Activated CD8-positive, alpha-beta memory T cell treated with anti-CD3 and anti-CD28 coated beads, Interleukin-2, amount 10 ng/mL, durations not matched to agents 7 days and 5 days (primary cell): ENCODE measurements at regions not wholly inside any gene's neighbourhood (a gene's known extent, or its start where the extent isn't known, plus 50 kb on each side); places are given as distances from the start of the nearest gene placed in this dataset.

Experiments used
- ATAC-seq: fragments of 150-1000 bp; cut with Tn5 transposase; one replicate; pipeline ENCODE4 v1.10.0; 2021; ENCODE audit warnings: moderate library complexity
- CTCF ChIA-PET: fragments of 350-600 bp; sonication (Branson Sonifier 250); formaldehyde crosslinking; loops from one replicate; lab custom pipeline; 2021; ENCODE audit warnings: antibody characterized with exemption; lab: Charles Lee
- DNase-seq: peaks from one replicate; pipeline ENCODE4 v3.0.0-alpha.2; 2020
- H3K27ac Mint-ChIP-seq: one replicate; pipeline ENCODE4 v1.8.0; 2021; ENCODE audit warnings: mild to moderate bottlenecking, mixed read lengths
- H3K27me3 Mint-ChIP-seq: one replicate; pipeline ENCODE4 v1.8.0; 2021; ENCODE audit warnings: mixed read lengths
- H3K36me3 Mint-ChIP-seq: one replicate; pipeline ENCODE4 v1.8.0; 2021; ENCODE audit warnings: mild to moderate bottlenecking, mixed read lengths
- H3K4me1 Mint-ChIP-seq: one replicate; pipeline ENCODE4 v1.8.0; 2021; ENCODE audit warnings: mixed read lengths
- H3K4me3 Mint-ChIP-seq: one replicate; pipeline ENCODE4 v1.8.0; 2021; ENCODE audit warnings: mild to moderate bottlenecking, moderate library complexity, mixed read lengths
- H3K9me3 Mint-ChIP-seq: one replicate; pipeline ENCODE4 v1.8.0; 2022; ENCODE audit warnings: low read depth, mixed read lengths

GRCh38 chr4:117249333-117249732 lies 164.0 kb upstream of the TRAM1L1 start:
- no peak for ATAC-seq
- peaks cover 5% of the 10 kb centered on the region for H3K9me3 Mint-ChIP-seq
- H3K4me3 Mint-ChIP-seq = no peak overlapping the region
- H3K36me3 Mint-ChIP-seq = no peaks in the 10 kb centered on the region
- CTCF ChIA-PET = no interaction called here
- no peak overlapping the region for H3K27ac Mint-ChIP-seq
- H3K27me3 Mint-ChIP-seq = no peaks in the 10 kb centered on the region
- H3K4me1 Mint-ChIP-seq = peaks cover 2% of the 10 kb centered on the region
- DNase-seq = no peak

- ATAC-seq (no peak), DNase-seq (no peak)
- no peaks in the 10 kb centered on the region for H3K4me1 Mint-ChIP-seq
- no peaks in the 10 kb centered on the region for H3K36me3 Mint-ChIP-seq
- CTCF ChIA-PET = no interaction called here
- peaks cover 2% of the 10 kb centered on the region for H3K9me3 Mint-ChIP-seq
- no peak overlapping the region for H3K27ac Mint-ChIP-seq
- H3K27me3 Mint-ChIP-seq = no peaks in the 10 kb centered on the region
- H3K4me3 Mint-ChIP-seq = no peak overlapping the region
Measured at GRCh38 chr4:117264072-117264471, 178.7 kb upstream of the TRAM1L1 start.

- CTCF ChIA-PET = no interaction called here
- no peak overlapping the region for H3K4me3 Mint-ChIP-seq
- DNase-seq = no peak
- ATAC-seq = no peak
- H3K36me3 Mint-ChIP-seq = no peaks in the 10 kb centered on the region
- no peak overlapping the region for H3K27ac Mint-ChIP-seq
- peaks cover 2% of the 10 kb centered on the region for H3K9me3 Mint-ChIP-seq
- no peaks in the 10 kb centered on the region for H3K27me3 Mint-ChIP-seq
- no peaks in the 10 kb centered on the region for H3K4me1 Mint-ChIP-seq
Measured at GRCh38 chr4:117267317-117267716, 181.9 kb upstream of the TRAM1L1 start.

- no peak overlapping the region for H3K27ac Mint-ChIP-seq
Measured at GRCh38 chr4:117284736-117285135, 199.4 kb upstream of the TRAM1L1 start.

GRCh38 chr4:117293784-117294183 lies 208.4 kb upstream of the TRAM1L1 start:
- no peaks in the 10 kb centered on the region for H3K27me3 Mint-ChIP-seq
- CTCF ChIA-PET = no interaction called here
- ATAC-seq (no peak), DNase-seq (no peak)
- no peaks in the 10 kb centered on the region for H3K4me1 Mint-ChIP-seq
- H3K9me3 Mint-ChIP-seq = peaks cover 4% of the 10 kb centered on the region
- H3K36me3 Mint-ChIP-seq = no peaks in the 10 kb centered on the region
- no peak overlapping the region for H3K27ac Mint-ChIP-seq
- H3K4me3 Mint-ChIP-seq = no peak overlapping the region

More at GRCh38 chr4:117284736-117285135, 199.4 kb upstream of the TRAM1L1 start:
- Mint-ChIP-seq H3K27me3 (no peaks in the 10 kb centered on the region), H3K9me3 (peaks cover 2% of the 10 kb centered on the region), H3K4me3 (no peak overlapping the region), H3K36me3 (no peaks in the 10 kb centered on the region), H3K4me1 (no peaks in the 10 kb centered on the region)
- ATAC-seq (no peak), DNase-seq (no peak)
- CTCF ChIA-PET = no interaction called here

GRCh38 chr4:117302226-117302625 lies 216.8 kb upstream of the TRAM1L1 start:
- no peaks in the 10 kb centered on the region for H3K4me1 Mint-ChIP-seq
- CTCF ChIA-PET = no interaction called here
- H3K27me3 Mint-ChIP-seq = no peaks in the 10 kb centered on the region
- no peaks in the 10 kb centered on the region for H3K36me3 Mint-ChIP-seq
- no peak overlapping the region for H3K4me3 Mint-ChIP-seq
- peaks cover 6% of the 10 kb centered on the region for H3K9me3 Mint-ChIP-seq
- ATAC-seq (no peak), DNase-seq (no peak)
- H3K27ac Mint-ChIP-seq = no peak overlapping the region

GRCh38 chr4:117311215-117311614 lies 225.8 kb upstream of the TRAM1L1 start:
- ATAC-seq (no peak), DNase-seq (no peak)
- CTCF ChIA-PET = no interaction called here
- no peak overlapping the region for H3K27ac Mint-ChIP-seq
- no peak overlapping the region for H3K4me3 Mint-ChIP-seq
- H3K36me3 Mint-ChIP-seq = no peaks in the 10 kb centered on the region
- H3K27me3 Mint-ChIP-seq = no peaks in the 10 kb centered on the region
- H3K4me1 Mint-ChIP-seq = no peaks in the 10 kb centered on the region
- peaks cover 6% of the 10 kb centered on the region for H3K9me3 Mint-ChIP-seq

- no peak overlapping the region for H3K4me3 Mint-ChIP-seq
- H3K27ac Mint-ChIP-seq = no peak overlapping the region
- no peaks in the 10 kb centered on the region for H3K4me1 Mint-ChIP-seq
- H3K36me3 Mint-ChIP-seq = no peaks in the 10 kb centered on the region
- DNase-seq = no peak
- CTCF ChIA-PET = no interaction called here
- peaks cover 6% of the 10 kb centered on the region for H3K9me3 Mint-ChIP-seq
- no peak for ATAC-seq
- no peaks in the 10 kb centered on the region for H3K27me3 Mint-ChIP-seq
Measured at GRCh38 chr4:117311989-117312388, 226.6 kb upstream of the TRAM1L1 start.

- Mint-ChIP-seq H3K27ac (no peak overlapping the region), H3K36me3 (no peaks in the 10 kb centered on the region), H3K4me3 (no peak overlapping the region), H3K27me3 (no peaks in the 10 kb centered on the region), H3K9me3 (peaks cover 4% of the 10 kb centered on the region), H3K4me1 (no peaks in the 10 kb centered on the region)
- CTCF ChIA-PET = no interaction called here
- DNase-seq (no peak), ATAC-seq (no peak)
Measured at GRCh38 chr4:117324851-117325491, 239.6 kb upstream of the TRAM1L1 start.

- Mint-ChIP-seq H3K9me3 (peaks cover 4% of the 10 kb centered on the region), H3K27ac (no peak overlapping the region), H3K27me3 (no peaks in the 10 kb centered on the region), H3K4me3 (no peak overlapping the region), H3K4me1 (no peaks in the 10 kb centered on the region), H3K36me3 (no peaks in the 10 kb centered on the region)
- CTCF ChIA-PET = no interaction called here
- ATAC-seq (no peak), DNase-seq (no peak)
Measured at GRCh38 chr4:117326091-117326490, 240.7 kb upstream of the TRAM1L1 start.

GRCh38 chr4:117327491-117327890 lies 242.1 kb upstream of the TRAM1L1 start:
- H3K27ac Mint-ChIP-seq = no peak overlapping the region
- H3K27me3 Mint-ChIP-seq = no peaks in the 10 kb centered on the region
- no peak for DNase-seq
- ATAC-seq = no peak
- H3K4me3 Mint-ChIP-seq = no peak overlapping the region
- peaks cover 2% of the 10 kb centered on the region for H3K9me3 Mint-ChIP-seq
- no peaks in the 10 kb centered on the region for H3K4me1 Mint-ChIP-seq
- no peaks in the 10 kb centered on the region for H3K36me3 Mint-ChIP-seq
- CTCF ChIA-PET = no interaction called here

- CTCF ChIA-PET = no interaction called here
- Mint-ChIP-seq H3K4me1 (no peaks in the 10 kb centered on the region), H3K36me3 (no peaks in the 10 kb centered on the region), H3K27me3 (no peaks in the 10 kb centered on the region), H3K9me3 (peaks cover 2% of the 10 kb centered on the region), H3K27ac (no peak overlapping the region), H3K4me3 (no peak overlapping the region)
- DNase-seq (no peak), ATAC-seq (no peak)
Measured at GRCh38 chr4:117328333-117328732, 243.0 kb upstream of the TRAM1L1 start.

- H3K4me1 Mint-ChIP-seq = no peaks in the 10 kb centered on the region
- no peak overlapping the region for H3K4me3 Mint-ChIP-seq
- H3K9me3 Mint-ChIP-seq = peaks cover 2% of the 10 kb centered on the region
- no peaks in the 10 kb centered on the region for H3K36me3 Mint-ChIP-seq
- H3K27ac Mint-ChIP-seq = no peak overlapping the region
- no peak for DNase-seq
- CTCF ChIA-PET = no interaction called here
- no peaks in the 10 kb centered on the region for H3K27me3 Mint-ChIP-seq
- no peak for ATAC-seq
Measured at GRCh38 chr4:117331817-117332216, 246.4 kb upstream of the TRAM1L1 start.

- no peaks in the 10 kb centered on the region for H3K36me3 Mint-ChIP-seq
- no peak overlapping the region for H3K27ac Mint-ChIP-seq
- H3K27me3 Mint-ChIP-seq = no peaks in the 10 kb centered on the region
Measured at GRCh38 chr4:117334451-117335188, 249.2 kb upstream of the TRAM1L1 start.

More at GRCh38 chr4:117334451-117335188, 249.2 kb upstream of the TRAM1L1 start:
- Mint-ChIP-seq H3K4me1 (no peaks in the 10 kb centered on the region), H3K9me3 (peaks cover 3% of the 10 kb centered on the region), H3K4me3 (no peak overlapping the region)
- DNase-seq (no peak), ATAC-seq (no peak)
- CTCF ChIA-PET = no interaction called here
